ENCODE measurements at regions not wholly inside any gene's neighbourhood (a gene's known extent, or its start where the extent isn't known, plus 50 kb on each side); places are given as distances from the start of the nearest gene placed in this dataset.

- DNase-seq = peak; percentile 16
Observed at GRCh38 chr10:44240584-44241205, 144.2 kb downstream of the CXCL12 start.

GRCh38 chr10:44238212-44238611, 146.7 kb downstream of the CXCL12 start:
- DNase-seq = no peak

GRCh38 chr10:44237364-44238049, 147.4 kb downstream of the CXCL12 start:
- DNase-seq = no peak

- no peak for DNase-seq
Observed at GRCh38 chr10:44235363-44235762, 149.5 kb downstream of the CXCL12 start.

- no peak for DNase-seq
Observed at GRCh38 chr10:44234483-44234875, 150.4 kb downstream of the CXCL12 start.

- peak; percentile 73 for DNase-seq
Observed at GRCh38 chr10:44233561-44234482, 151.1 kb downstream of the CXCL12 start.

GRCh38 chr10:44217274-44217820, 167.6 kb downstream of the CXCL12 start:
- no peak for DNase-seq

GRCh38 chr10:44216073-44216472, 168.8 kb downstream of the CXCL12 start:
- DNase-seq = no peak

- no peak for DNase-seq
Observed at GRCh38 chr10:44209811-44210210, 175.1 kb downstream of the CXCL12 start.

GRCh38 chr10:44207160-44207559, 177.7 kb downstream of the CXCL12 start:
- DNase-seq = no peak

- DNase-seq = peak; percentile 36
Observed at GRCh38 chr10:44206127-44206818, 178.6 kb downstream of the CXCL12 start.

- DNase-seq = no peak
Observed at GRCh38 chr10:44205067-44205466, 179.8 kb downstream of the CXCL12 start.

- no peak for DNase-seq
Observed at GRCh38 chr10:44203535-44203934, 181.4 kb downstream of the CXCL12 start.

GRCh38 chr10:44202952-44203351, 181.9 kb downstream of the CXCL12 start:
- no peak for DNase-seq

GRCh38 chr10:44201656-44202055, 183.2 kb downstream of the CXCL12 start:
- no peak for DNase-seq

- DNase-seq = no peak
Observed at GRCh38 chr10:44201011-44201410, 183.9 kb downstream of the CXCL12 start.

- DNase-seq = no peak
Observed at GRCh38 chr10:44199991-44200655, 184.8 kb downstream of the CXCL12 start.

GRCh38 chr10:44199267-44199666, 185.6 kb downstream of the CXCL12 start:
- DNase-seq = no peak

- no peak for DNase-seq
Observed at GRCh38 chr10:44198780-44199097, 186.2 kb downstream of the CXCL12 start.

GRCh38 chr10:44198096-44198779, 186.7 kb downstream of the CXCL12 start:
- no peak for DNase-seq

GRCh38 chr10:44197646-44198045, 187.3 kb downstream of the CXCL12 start:
- DNase-seq = no peak

- no peak for DNase-seq
Observed at GRCh38 chr10:44196336-44196735, 188.6 kb downstream of the CXCL12 start.
